ENCODE measurements at regions not wholly inside any gene's neighbourhood (a gene's known extent, or its start where the extent isn't known, plus 50 kb on each side); places are given as distances from the start of the nearest gene placed in this dataset.

DNA sequence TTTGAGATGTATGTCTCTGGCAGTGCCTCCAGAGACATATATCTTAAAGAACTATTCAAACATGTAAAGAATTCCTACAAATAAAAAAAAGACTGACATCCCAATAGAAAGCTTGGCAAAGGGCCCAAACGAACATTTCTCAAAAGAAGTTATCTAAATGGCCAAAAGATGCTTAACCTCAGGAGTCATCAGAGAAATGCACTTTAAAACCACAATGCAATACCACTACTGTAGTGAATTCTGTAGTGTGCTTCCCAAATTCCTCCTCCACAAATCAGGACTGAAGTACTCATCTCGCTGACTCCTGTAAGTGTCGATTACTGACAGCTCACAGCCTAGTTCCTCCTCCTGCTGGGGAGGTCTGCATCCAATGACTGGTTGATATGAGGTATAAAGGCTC lies 129.0 kb upstream of the MAMLD1 start:
- no peaks in the 10 kb centered on the region for H3K27me3 ChIP-seq (ENCODE audit: control insufficient read depth in 1 of 2, insufficient read depth in 2 of 2, low read length in 2 of 2)
- no peaks in the 10 kb centered on the region for H3K9me3 ChIP-seq (ENCODE audit: control insufficient read depth in 2 of 2, insufficient read depth in 1 of 2, low read depth in 1 of 2, low read length in 1 of 2)
- H3K4me1 ChIP-seq (ENCODE audit: control insufficient read depth in 2 of 2, insufficient read depth in 2 of 2, low read length in 1 of 2) = no peaks in the 10 kb centered on the region
- H3K36me3 ChIP-seq (ENCODE audit: control insufficient read depth in 2 of 2, insufficient read depth in 2 of 2, low read length in 1 of 2) = no peaks in the 10 kb centered on the region
- no peak overlapping the region for H3K27ac ChIP-seq (ENCODE audit: low read depth in 2 of 2, low read length in 1 of 2)
- WGBS, 2 donors = 80 to 84% methylated on average over 3 of the region's 3 CpGs
- no peak overlapping the region for H3K4me3 ChIP-seq (ENCODE audit: low read depth in 1 of 2, low read length in 2 of 2)

GRCh38 chrX:150236327-150236726 lies 126.8 kb upstream of the MAMLD1 start:
- 70 to 88% methylated on average over 3 of the region's 3 CpGs for WGBS, 2 donors

GRCh38 chrX:150238632-150239382 lies 124.3 kb upstream of the MAMLD1 start:
- 63 to 69% methylated on average over 6 of the region's 6 CpGs for WGBS, 2 donors
- Histone ChIP-seq H3K27ac (ENCODE audit: low read depth in 2 of 2, low read length in 1 of 2) (no peak overlapping the region), H3K9me3 (ENCODE audit: control insufficient read depth in 2 of 2, insufficient read depth in 1 of 2, low read depth in 1 of 2, low read length in 1 of 2) (no peaks in the 10 kb centered on the region), H3K27me3 (ENCODE audit: control insufficient read depth in 1 of 2, insufficient read depth in 2 of 2, low read length in 2 of 2) (no peaks in the 10 kb centered on the region), H3K36me3 (ENCODE audit: control insufficient read depth in 2 of 2, insufficient read depth in 2 of 2, low read length in 1 of 2) (no peaks in the 10 kb centered on the region), H3K4me1 (ENCODE audit: control insufficient read depth in 2 of 2, insufficient read depth in 2 of 2, low read length in 1 of 2) (no peaks in the 10 kb centered on the region), H3K4me3 (ENCODE audit: low read depth in 1 of 2, low read length in 2 of 2) (no peak overlapping the region)

More at GRCh38 chrX:150236327-150236726, 126.8 kb upstream of the MAMLD1 start:
- no peak overlapping the region for H3K27ac ChIP-seq (ENCODE audit: low read depth in 2 of 2, low read length in 1 of 2)
- H3K36me3 ChIP-seq (ENCODE audit: control insufficient read depth in 2 of 2, insufficient read depth in 2 of 2, low read length in 1 of 2) = no peaks in the 10 kb centered on the region
- no peaks in the 10 kb centered on the region for H3K4me1 ChIP-seq (ENCODE audit: control insufficient read depth in 2 of 2, insufficient read depth in 2 of 2, low read length in 1 of 2)
- no peaks in the 10 kb centered on the region for H3K9me3 ChIP-seq (ENCODE audit: control insufficient read depth in 2 of 2, insufficient read depth in 1 of 2, low read depth in 1 of 2, low read length in 1 of 2)
- no peak overlapping the region for H3K4me3 ChIP-seq (ENCODE audit: low read depth in 1 of 2, low read length in 2 of 2)
- H3K27me3 ChIP-seq (ENCODE audit: control insufficient read depth in 1 of 2, insufficient read depth in 2 of 2, low read length in 2 of 2) = no peaks in the 10 kb centered on the region

GRCh38 chrX:150239946-150240642 lies 123.0 kb upstream of the MAMLD1 start:
- no peaks in the 10 kb centered on the region for H3K27me3 ChIP-seq (ENCODE audit: control insufficient read depth in 1 of 2, insufficient read depth in 2 of 2, low read length in 2 of 2)
- WGBS, 2 donors = 76 to 95% methylated on average over 4 of the region's 4 CpGs
- H3K4me3 ChIP-seq (ENCODE audit: low read depth in 1 of 2, low read length in 2 of 2) = no peak overlapping the region
- no peaks in the 10 kb centered on the region for H3K36me3 ChIP-seq (ENCODE audit: control insufficient read depth in 2 of 2, insufficient read depth in 2 of 2, low read length in 1 of 2)
- H3K27ac ChIP-seq (ENCODE audit: low read depth in 2 of 2, low read length in 1 of 2) = no peak overlapping the region
- no peaks in the 10 kb centered on the region for H3K4me1 ChIP-seq (ENCODE audit: control insufficient read depth in 2 of 2, insufficient read depth in 2 of 2, low read length in 1 of 2)
- no peaks in the 10 kb centered on the region for H3K9me3 ChIP-seq (ENCODE audit: control insufficient read depth in 2 of 2, insufficient read depth in 1 of 2, low read depth in 1 of 2, low read length in 1 of 2)

DNA sequence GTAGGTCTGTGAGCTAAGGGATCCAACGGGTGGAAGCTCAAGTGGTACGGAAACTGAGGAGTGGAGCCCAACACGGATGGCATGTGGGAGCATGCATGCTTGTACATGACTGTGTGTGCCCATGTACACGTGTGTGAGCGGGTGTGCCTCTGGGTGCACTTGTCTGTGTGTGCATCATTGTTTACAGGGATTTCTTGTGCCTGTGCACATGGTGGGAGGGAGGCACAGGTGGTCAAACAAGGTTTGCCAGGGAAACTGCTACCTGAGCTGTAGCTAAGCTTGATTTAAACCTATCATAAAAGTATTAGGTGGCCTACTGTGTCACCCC lies 122.5 kb upstream of the MAMLD1 start:
- WGBS, 2 donors = 69 to 73% methylated on average over 5 of the region's 5 CpGs
- Histone ChIP-seq H3K36me3 (ENCODE audit: control insufficient read depth in 2 of 2, insufficient read depth in 2 of 2, low read length in 1 of 2) (no peaks in the 10 kb centered on the region), H3K4me3 (ENCODE audit: low read depth in 1 of 2, low read length in 2 of 2) (no peak overlapping the region), H3K27me3 (ENCODE audit: control insufficient read depth in 1 of 2, insufficient read depth in 2 of 2, low read length in 2 of 2) (no peaks in the 10 kb centered on the region), H3K4me1 (ENCODE audit: control insufficient read depth in 2 of 2, insufficient read depth in 2 of 2, low read length in 1 of 2) (no peaks in the 10 kb centered on the region), H3K27ac (ENCODE audit: low read depth in 2 of 2, low read length in 1 of 2) (no peak overlapping the region), H3K9me3 (ENCODE audit: control insufficient read depth in 2 of 2, insufficient read depth in 1 of 2, low read depth in 1 of 2, low read length in 1 of 2) (no peaks in the 10 kb centered on the region)

DNA sequence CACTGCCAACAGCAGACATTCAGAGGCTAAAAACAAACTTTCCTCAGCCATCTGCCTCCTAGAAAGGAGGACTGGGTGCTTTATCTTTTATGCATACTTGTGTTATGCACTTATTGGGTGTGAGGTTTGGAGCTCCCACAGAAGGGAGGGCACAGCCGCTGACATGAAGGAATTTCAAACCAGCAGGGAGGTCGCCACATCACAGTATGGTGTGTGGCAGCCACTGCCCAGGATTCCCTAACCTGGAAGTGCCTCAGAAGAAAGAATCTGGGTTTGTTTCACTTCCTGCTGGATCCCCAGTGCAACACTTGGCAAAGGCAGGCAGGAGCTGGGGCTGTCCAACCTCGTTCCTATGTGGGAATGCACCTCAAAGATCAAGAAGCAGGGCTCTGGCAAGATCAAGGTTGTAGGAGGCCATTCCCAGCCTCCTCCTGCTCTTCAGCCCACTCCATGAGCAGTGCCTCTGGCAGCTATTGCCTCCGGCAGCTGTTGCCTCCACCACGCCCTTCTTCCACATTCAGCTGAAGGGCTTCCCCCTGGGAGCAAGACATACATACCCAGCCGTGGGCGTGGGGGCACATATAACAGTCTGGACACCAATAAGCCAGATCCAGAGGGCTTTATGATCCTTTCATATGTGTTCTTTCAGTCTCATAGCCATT lies 109.0 kb upstream of the MAMLD1 start:
- Histone ChIP-seq H3K4me1 (ENCODE audit: control insufficient read depth in 2 of 2, insufficient read depth in 2 of 2, low read length in 1 of 2) (no peaks in the 10 kb centered on the region), H3K4me3 (ENCODE audit: low read depth in 1 of 2, low read length in 2 of 2) (no peak overlapping the region), H3K27ac (ENCODE audit: low read depth in 2 of 2, low read length in 1 of 2) (no peak overlapping the region), H3K9me3 (ENCODE audit: control insufficient read depth in 2 of 2, insufficient read depth in 1 of 2, low read depth in 1 of 2, low read length in 1 of 2) (no peaks in the 10 kb centered on the region), H3K27me3 (ENCODE audit: control insufficient read depth in 1 of 2, insufficient read depth in 2 of 2, low read length in 2 of 2) (no peaks in the 10 kb centered on the region), H3K36me3 (ENCODE audit: control insufficient read depth in 2 of 2, insufficient read depth in 2 of 2, low read length in 1 of 2) (no peaks in the 10 kb centered on the region)
- 70 to 75% methylated on average over 7 of the region's 7 CpGs for WGBS, 2 donors

DNA sequence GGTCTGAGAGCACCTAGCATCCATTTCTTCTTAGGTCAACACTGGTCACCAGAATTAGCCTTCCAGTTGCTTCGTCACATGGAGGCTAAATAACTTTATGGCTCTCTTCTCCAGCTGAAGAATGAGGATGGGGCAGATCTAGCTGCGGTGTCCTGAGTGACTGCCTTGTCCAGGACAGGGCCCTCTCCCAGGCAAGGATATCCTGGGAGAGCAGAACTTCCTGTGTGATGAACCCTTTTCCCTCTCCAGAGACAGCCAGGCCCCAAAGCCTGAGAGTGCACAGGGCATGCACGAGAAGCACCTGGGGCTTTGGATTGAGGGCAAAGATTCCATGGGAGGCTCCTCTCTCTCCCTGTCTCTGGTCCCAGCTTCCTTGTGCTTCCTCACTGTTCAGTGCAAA lies 108.2 kb upstream of the MAMLD1 start:
- Histone ChIP-seq H3K27me3 (ENCODE audit: control insufficient read depth in 1 of 2, insufficient read depth in 2 of 2, low read length in 2 of 2) (no peaks in the 10 kb centered on the region), H3K9me3 (ENCODE audit: control insufficient read depth in 2 of 2, insufficient read depth in 1 of 2, low read depth in 1 of 2, low read length in 1 of 2) (no peaks in the 10 kb centered on the region), H3K27ac (ENCODE audit: low read depth in 2 of 2, low read length in 1 of 2) (no peak overlapping the region), H3K36me3 (ENCODE audit: control insufficient read depth in 2 of 2, insufficient read depth in 2 of 2, low read length in 1 of 2) (no peaks in the 10 kb centered on the region), H3K4me3 (ENCODE audit: low read depth in 1 of 2, low read length in 2 of 2) (no peak overlapping the region), H3K4me1 (ENCODE audit: control insufficient read depth in 2 of 2, insufficient read depth in 2 of 2, low read length in 1 of 2) (no peaks in the 10 kb centered on the region)
- 81 to 90% methylated on average over 3 of the region's 3 CpGs for WGBS, 2 donors

DNA sequence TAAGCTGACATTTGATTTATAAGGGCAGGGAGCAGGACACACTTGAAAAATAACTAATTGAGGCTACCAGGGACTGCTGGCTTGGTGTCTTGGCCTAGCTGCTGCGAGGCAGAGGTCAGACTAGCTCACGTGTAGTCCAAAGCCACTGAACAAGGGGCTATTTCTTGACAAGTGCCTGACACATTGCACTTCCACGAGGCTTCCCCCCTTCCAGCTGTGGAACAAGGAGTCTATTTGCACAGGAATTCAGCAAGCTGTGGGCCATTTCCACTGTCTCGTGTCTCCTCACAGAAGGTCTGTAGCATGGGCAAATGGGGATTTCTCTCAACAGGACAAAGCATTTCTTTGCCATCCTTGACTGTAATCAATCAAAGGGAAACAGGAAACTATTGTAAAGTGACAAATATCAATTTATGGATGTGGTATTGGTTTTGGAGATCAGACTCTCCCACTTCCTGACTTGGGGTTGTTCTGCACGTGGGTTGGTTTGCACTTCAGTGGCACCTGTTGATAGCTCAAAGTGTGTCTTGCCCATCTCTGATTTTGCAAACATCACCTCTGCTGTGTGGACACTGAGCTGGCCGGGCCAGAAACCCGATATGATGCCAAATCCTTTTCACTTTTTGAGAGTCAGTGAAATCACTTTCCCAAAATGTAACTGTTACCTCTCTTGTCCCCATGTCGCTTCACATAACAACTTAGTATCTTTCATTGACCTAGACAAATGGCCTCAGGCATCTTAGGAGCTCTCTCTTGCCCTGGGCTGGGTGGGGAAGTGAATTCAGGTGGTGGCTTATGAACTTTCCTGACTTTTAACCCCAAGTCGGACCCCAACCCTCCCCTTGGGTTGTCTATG lies 107.4 kb upstream of the MAMLD1 start:
- peaks cover 0 to under 1% of the 10 kb centered on the region in 2 donors for H3K27me3 ChIP-seq (ENCODE audit: control insufficient read depth in 1 of 2, insufficient read depth in 2 of 2, low read length in 2 of 2)
- no peak overlapping the region for H3K27ac ChIP-seq (ENCODE audit: low read depth in 2 of 2, low read length in 1 of 2)
- H3K4me1 ChIP-seq (ENCODE audit: control insufficient read depth in 2 of 2, insufficient read depth in 2 of 2, low read length in 1 of 2) = no peaks in the 10 kb centered on the region
- WGBS, 2 donors = 66 to 81% methylated on average over 9 of the region's 9 CpGs
- H3K4me3 ChIP-seq (ENCODE audit: low read depth in 1 of 2, low read length in 2 of 2) = no peak overlapping the region
- H3K36me3 ChIP-seq (ENCODE audit: control insufficient read depth in 2 of 2, insufficient read depth in 2 of 2, low read length in 1 of 2) = no peaks in the 10 kb centered on the region
- no peaks in the 10 kb centered on the region for H3K9me3 ChIP-seq (ENCODE audit: control insufficient read depth in 2 of 2, insufficient read depth in 1 of 2, low read depth in 1 of 2, low read length in 1 of 2)

GRCh38 chrX:150256297-150256650 lies 106.8 kb upstream of the MAMLD1 start:
- Histone ChIP-seq H3K9me3 (ENCODE audit: control insufficient read depth in 2 of 2, insufficient read depth in 1 of 2, low read depth in 1 of 2, low read length in 1 of 2) (no peaks in the 10 kb centered on the region), H3K4me1 (ENCODE audit: control insufficient read depth in 2 of 2, insufficient read depth in 2 of 2, low read length in 1 of 2) (no peaks in the 10 kb centered on the region), H3K4me3 (ENCODE audit: low read depth in 1 of 2, low read length in 2 of 2) (no peak overlapping the region), H3K36me3 (ENCODE audit: control insufficient read depth in 2 of 2, insufficient read depth in 2 of 2, low read length in 1 of 2) (no peaks in the 10 kb centered on the region), H3K27me3 (ENCODE audit: control insufficient read depth in 1 of 2, insufficient read depth in 2 of 2, low read length in 2 of 2) (peaks cover 0 to 6% of the 10 kb centered on the region in 2 donors), H3K27ac (ENCODE audit: low read depth in 2 of 2, low read length in 1 of 2) (no peak overlapping the region)
- WGBS, 2 donors = 75 to 78% methylated on average over 2 of the region's 2 CpGs
